Osteocyte (in vitro differentiated cells): ENCODE measurements at regions not wholly inside any gene's neighbourhood (a gene's known extent, or its start where the extent isn't known, plus 50 kb on each side); places are given as distances from the start of the nearest gene placed in this dataset.
A peak's percentile ranks its signal among the peaks of the same experiment; 100 is the strongest.

Source experiments
- DNase-seq: peaks from one replicate; pipeline ENCODE4 v3.0.0; 2021; ENCODE audit warnings: mixed read lengths; ENCODE audit not compliant: unreplicated experiment; ENCODE audit errors: extremely low spot score
- H3K27ac Mint-ChIP-seq: one replicate; pipeline ENCODE4 v1.8.0; 2021; ENCODE audit warnings: mild to moderate bottlenecking, mixed read lengths; ENCODE audit not compliant: unreplicated experiment
- H3K27me3 Mint-ChIP-seq: one replicate; pipeline ENCODE4 v1.8.0; 2021; ENCODE audit warnings: mixed read lengths; ENCODE audit not compliant: unreplicated experiment
- H3K36me3 Mint-ChIP-seq: one replicate; pipeline ENCODE4 v1.8.0; 2021; ENCODE audit warnings: mixed read lengths; ENCODE audit not compliant: unreplicated experiment
- H3K4me1 Mint-ChIP-seq: one replicate; pipeline ENCODE4 v1.8.0; 2021; ENCODE audit warnings: mixed read lengths; ENCODE audit not compliant: unreplicated experiment
- H3K4me3 Mint-ChIP-seq: one replicate; pipeline ENCODE4 v1.8.0; 2021; ENCODE audit warnings: mild to moderate bottlenecking, moderate library complexity, mixed read lengths; ENCODE audit not compliant: unreplicated experiment
- H3K9me3 Mint-ChIP-seq: one replicate; pipeline ENCODE4 v1.8.0; 2021; ENCODE audit warnings: mixed read lengths; ENCODE audit not compliant: unreplicated experiment
- CTCF ChIP-seq: fragments of 200-600 bp; sonication (generic); IDR thresholded peaks from 2 replicates; pipeline ENCODE4 v1.5.0; 2021; ENCODE audit warnings: antibody characterized with exemption, mild to moderate bottlenecking, moderate library complexity

GRCh38 chr9:18207735-18208134 lies 266.2 kb upstream of the ADAMTSL1 start:
- H3K27ac Mint-ChIP-seq = no peak overlapping the region
- peaks cover 4% of the 10 kb centered on the region for H3K4me1 Mint-ChIP-seq
- no peak for TF ChIP-seq CTCF
- no peak for DNase-seq
- H3K4me3 Mint-ChIP-seq = no peak overlapping the region
- no peaks in the 10 kb centered on the region for H3K36me3 Mint-ChIP-seq
- H3K9me3 Mint-ChIP-seq = no peaks in the 10 kb centered on the region
- no peaks in the 10 kb centered on the region for H3K27me3 Mint-ChIP-seq

- H3K36me3 Mint-ChIP-seq = no peaks in the 10 kb centered on the region
- H3K27me3 Mint-ChIP-seq = no peaks in the 10 kb centered on the region
- H3K9me3 Mint-ChIP-seq = no peaks in the 10 kb centered on the region
- peaks cover 7% of the 10 kb centered on the region for H3K4me1 Mint-ChIP-seq
- DNase-seq = no peak
- peak; percentile 83 for TF ChIP-seq CTCF
- no peak overlapping the region for H3K4me3 Mint-ChIP-seq
- H3K27ac Mint-ChIP-seq = no peak overlapping the region
Measured at GRCh38 chr9:18208166-18209059, 265.5 kb upstream of the ADAMTSL1 start.

GRCh38 chr9:18215626-18216025 lies 258.3 kb upstream of the ADAMTSL1 start:
- Mint-ChIP-seq H3K4me1 (peaks cover 4% of the 10 kb centered on the region), H3K36me3 (no peaks in the 10 kb centered on the region), H3K4me3 (no peak overlapping the region), H3K27me3 (no peaks in the 10 kb centered on the region), H3K9me3 (peaks cover 3% of the 10 kb centered on the region), H3K27ac (no peak overlapping the region)
- no peak for TF ChIP-seq CTCF
- DNase-seq = no peak

GRCh38 chr9:18216376-18216775 lies 257.6 kb upstream of the ADAMTSL1 start:
- peaks cover 4% of the 10 kb centered on the region for H3K4me1 Mint-ChIP-seq
- H3K27me3 Mint-ChIP-seq = no peaks in the 10 kb centered on the region
- H3K4me3 Mint-ChIP-seq = no peak overlapping the region
- H3K9me3 Mint-ChIP-seq = peaks cover 3% of the 10 kb centered on the region
- H3K36me3 Mint-ChIP-seq = no peaks in the 10 kb centered on the region
- H3K27ac Mint-ChIP-seq = no peak overlapping the region
- TF ChIP-seq CTCF = no peak
- no peak for DNase-seq

GRCh38 chr9:18228101-18228500 lies 245.9 kb upstream of the ADAMTSL1 start:
- Mint-ChIP-seq H3K27ac (no peak overlapping the region), H3K9me3 (no peaks in the 10 kb centered on the region), H3K4me1 (no peaks in the 10 kb centered on the region), H3K27me3 (no peaks in the 10 kb centered on the region), H3K4me3 (no peak overlapping the region), H3K36me3 (no peaks in the 10 kb centered on the region)
- DNase-seq = no peak
- TF ChIP-seq CTCF = no peak
